Upper lobe of left lung (tissue), 6 donors: ENCODE measurements at regions not wholly inside any gene's neighbourhood (a gene's known extent, or its start where the extent isn't known, plus 50 kb on each side); places are given as distances from the start of the nearest gene placed in this dataset.
"Not testable (repeated sequence)": the region's sequence is repeated elsewhere in the genome, so short reads cannot be mapped to it uniquely, and the experiment has no call there.

ENCODE experiments used
- ATAC-seq, 2 donors: fragments of 200-7000 bp; cut with Tn5 transposase; one replicate each; pipeline ENCODE4 v1.9.1; 2022; ENCODE audit warnings: mild to moderate bottlenecking in 2 of 2, moderate library complexity in 2 of 2; ENCODE audit not compliant: low FRiP score in 2 of 2
- DNase-seq, 2 donors: peaks; one replicate each; pipeline ENCODE4 v3.0.0-alpha.2; 2019 to 2020
- H3K27ac ChIP-seq, 4 donors: fragments of 200-600 bp; sonication (generic); one replicate each; pipeline ENCODE4 v1.5.1; 2016 to 2019
- H3K27me3 ChIP-seq, 4 donors: fragments of 200-600 bp; sonication (generic); one replicate each; pipeline ENCODE4 v1.5.1; 2017 to 2019
- H3K36me3 ChIP-seq, 4 donors: fragments of 200-600 bp; sonication (generic); one replicate each; pipeline ENCODE4 v1.5.1; 2016 to 2019
- H3K4me1 ChIP-seq, 4 donors: fragments of 200-600 bp; sonication (generic); one replicate each; pipeline ENCODE4 v1.5.1; 2018 to 2019
- H3K4me3 ChIP-seq, 4 donors: fragments of 200-600 bp; sonication (generic); one replicate each; pipeline ENCODE4 v1.5.1; 2017 to 2019; ENCODE audit warnings: mild to moderate bottlenecking in 2 of 4, moderate library complexity in 1 of 4
- H3K9me3 ChIP-seq, 4 donors: fragments of 200-600 bp; sonication (generic); one replicate each; pipeline ENCODE4 v1.5.1; 2018 to 2019
- CTCF ChIP-seq, 6 experiments: fragments of 450-650 bp in 4 of 6; fragments of 200-600 bp in 2 of 6; sonication (generic) in 2 of 6; IDR thresholded peaks; one replicate each; pipeline ENCODE4 v1.5.1; 2016 to 2019; ENCODE audit warnings: antibody characterized with exemption in 6 of 6
- EP300 ChIP-seq, 4 donors: sonication (generic); formaldehyde crosslinking; IDR thresholded peaks; one replicate each; pipeline ENCODE4 v1.5.1; 2017; ENCODE audit warnings: antibody characterized with exemption in 4 of 4, control low read depth in 2 of 4
- POLR2A ChIP-seq, 4 donors: fragments of 450-650 bp; IDR thresholded peaks; one replicate each; pipeline ENCODE4 v1.5.1; 2016 to 2017; ENCODE audit warnings: antibody characterized with exemption in 4 of 4, mild to moderate bottlenecking in 2 of 4
- POLR2AphosphoS5 ChIP-seq, 2 donors: sonication (generic); formaldehyde crosslinking; IDR thresholded peaks; one replicate each; pipeline ENCODE4 v1.5.1; 2017; ENCODE audit warnings: antibody characterized with exemption in 2 of 2
- WGBS, 2 donors: methylation state at CpG; one replicate each; pipeline ENCODE4 v1.1.5; 2017 to 2018; 5-methylcytosine and 5-hydroxymethylcytosine counted together
- donor health status: DM: no; HTN: no; CAD: no; lungs with moderate emphysema.
- donor health status: DM: no; HTN: yes; CAD: no; lungs with severe emphysema.

- 79 to 81% methylated on average over 5 of the region's 5 CpGs for WGBS, 2 donors
- no peak for ATAC-seq
- H3K9me3 ChIP-seq = no peaks in the 10 kb centered on the region
- H3K4me1 ChIP-seq = no peaks in the 10 kb centered on the region
- DNase-seq = no peak
- no peak overlapping the region for H3K27ac ChIP-seq
- no peaks in the 10 kb centered on the region for H3K36me3 ChIP-seq
- no peak overlapping the region for H3K4me3 ChIP-seq
- no peaks in the 10 kb centered on the region for H3K27me3 ChIP-seq
- TF ChIP-seq POLR2AphosphoS5 (IDR thresholded peaks at IDR 0.05) (no peak), POLR2A (IDR thresholded peaks at IDR 0.05) (no peak), CTCF (IDR thresholded peaks at IDR 0.05) (no peak), EP300 (IDR thresholded peaks at IDR 0.05) (no peak)
Observed at GRCh38 chrX:40388441-40388840, 192.3 kb upstream of the ATP6AP2 start.

GRCh38 chrX:40387869-40388268 lies 192.9 kb upstream of the ATP6AP2 start:
- DNase-seq = peak in 1 of 2 donors; percentile 36
- not testable (repeated sequence) for ATAC-seq

GRCh38 chrX:40387311-40387710 lies 193.5 kb upstream of the ATP6AP2 start:
- 74 to 84% methylated on average over 6 of the region's 7 CpGs for WGBS, 2 donors
- not testable (repeated sequence) for H3K27me3 ChIP-seq, H3K4me1 ChIP-seq, H3K27ac ChIP-seq, DNase-seq, ATAC-seq, H3K9me3 ChIP-seq, H3K4me3 ChIP-seq, H3K36me3 ChIP-seq

More at GRCh38 chrX:40387869-40388268, 192.9 kb upstream of the ATP6AP2 start:
- H3K4me1 ChIP-seq, H3K27me3 ChIP-seq, H3K36me3 ChIP-seq, H3K27ac ChIP-seq, H3K4me3 ChIP-seq, H3K9me3 ChIP-seq: not testable (repeated sequence)
- 45 to 65% methylated on average over 5 to 9 of the region's 9 CpGs for WGBS, 2 donors

- H3K27me3 ChIP-seq = no peaks in the 10 kb centered on the region
- H3K9me3 ChIP-seq = no peaks in the 10 kb centered on the region
- 58 to 61% methylated on average over 2 to 3 of the region's 3 CpGs for WGBS, 2 donors
- H3K36me3 ChIP-seq = no peaks in the 10 kb centered on the region
- H3K4me3 ChIP-seq = no peak overlapping the region
- H3K27ac ChIP-seq = peak overlapping the region in 2 of 4 donors; percentile 12 to 18
- no peaks in the 10 kb centered on the region for H3K4me1 ChIP-seq
- no peak for TF ChIP-seq EP300 (IDR thresholded peaks at IDR 0.05)
- no peak for TF ChIP-seq POLR2AphosphoS5 (IDR thresholded peaks at IDR 0.05)
- no peak for TF ChIP-seq POLR2A (IDR thresholded peaks at IDR 0.05)
- no peak for TF ChIP-seq CTCF (IDR thresholded peaks at IDR 0.05)
- no peak for ATAC-seq
- DNase-seq = no peak
Observed at GRCh38 chrX:40385682-40386081, 195.1 kb upstream of the ATP6AP2 start.

GRCh38 chrX:40385256-40385655 lies 195.5 kb upstream of the ATP6AP2 start:
- 75 to 95% methylated on average over 7 to 10 of the region's 10 CpGs for WGBS, 2 donors
- peak overlapping the region in 2 of 4 donors; percentile 12 to 18 for H3K27ac ChIP-seq
- no peaks in the 10 kb centered on the region for H3K27me3 ChIP-seq
- TF ChIP-seq EP300 (IDR thresholded peaks at IDR 0.05) (no peak), CTCF (IDR thresholded peaks at IDR 0.05) (no peak), POLR2A (IDR thresholded peaks at IDR 0.05) (no peak), POLR2AphosphoS5 (IDR thresholded peaks at IDR 0.05) (no peak)
- H3K4me1 ChIP-seq = no peaks in the 10 kb centered on the region
- H3K36me3 ChIP-seq = no peaks in the 10 kb centered on the region
- no peak for DNase-seq
- no peak for ATAC-seq
- H3K4me3 ChIP-seq = no peak overlapping the region
- H3K9me3 ChIP-seq = no peaks in the 10 kb centered on the region

DNA sequence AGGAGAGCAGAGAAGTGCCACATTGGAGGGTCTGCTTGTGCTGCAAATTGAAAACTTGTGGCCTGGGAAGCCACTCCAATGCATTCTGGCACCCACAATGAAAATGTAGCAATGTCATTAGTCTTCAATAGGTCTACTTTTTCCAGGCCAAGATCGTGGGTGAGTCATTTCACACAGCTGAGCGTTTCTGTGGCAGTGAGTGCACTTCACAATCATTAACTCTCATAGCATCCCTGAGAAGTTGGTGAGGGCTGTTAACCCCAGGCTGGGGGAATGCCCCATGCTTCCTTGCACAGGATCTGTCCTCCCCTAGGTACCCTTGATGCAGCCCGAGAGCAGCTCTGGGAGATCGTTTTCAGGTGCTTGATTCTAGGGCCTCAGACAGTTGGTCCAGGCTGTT lies 196.8 kb upstream of the ATP6AP2 start:
- no peak for ATAC-seq
- H3K27ac ChIP-seq = no peak overlapping the region
- no peak overlapping the region for H3K4me3 ChIP-seq
- TF ChIP-seq POLR2AphosphoS5 (IDR thresholded peaks at IDR 0.05) (no peak), EP300 (IDR thresholded peaks at IDR 0.05) (no peak), CTCF (IDR thresholded peaks at IDR 0.05) (no peak), POLR2A (IDR thresholded peaks at IDR 0.05) (no peak)
- H3K9me3 ChIP-seq = peaks cover 0 to under 1% (median 0%) of the 10 kb centered on the region in 4 donors
- no peaks in the 10 kb centered on the region for H3K36me3 ChIP-seq
- DNase-seq = peak in 1 of 2 donors; percentile 27
- peaks cover 0 to 4% (median 0%) of the 10 kb centered on the region in 4 donors for H3K27me3 ChIP-seq
- WGBS, 2 donors = 42 to 70% methylated on average over 2 to 4 of the region's 4 CpGs
- no peaks in the 10 kb centered on the region for H3K4me1 ChIP-seq
